ENCODE measurements at regions not wholly inside any gene's neighbourhood (a gene's known extent, or its start where the extent isn't known, plus 50 kb on each side); places are given as distances from the start of the nearest gene placed in this dataset.
"Not testable (repeated sequence)": the region's sequence is repeated elsewhere in the genome, so short reads cannot be mapped to it uniquely, and the experiment has no call there.

DNA sequence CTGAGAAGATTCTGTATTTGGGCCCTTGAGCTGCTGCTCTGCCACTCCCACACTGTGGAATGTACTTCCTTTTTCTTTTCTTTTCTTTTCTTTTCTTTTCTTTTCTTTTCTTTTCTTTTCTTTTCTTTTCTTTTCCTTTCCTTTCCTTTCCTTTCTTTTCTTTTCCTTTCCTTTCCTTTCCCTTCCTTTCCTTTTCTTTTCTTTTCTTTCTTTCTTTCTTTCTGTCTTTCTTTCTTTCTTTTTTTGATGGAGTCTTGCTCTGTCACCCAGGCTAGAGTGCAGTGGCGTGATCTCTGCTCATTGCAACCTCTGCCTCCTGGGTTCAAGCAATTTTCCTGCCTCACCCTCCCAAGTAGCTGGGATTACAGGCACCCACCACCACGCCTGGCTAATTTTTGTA, 89.8 kb downstream of the DNAAF6 start:
- DNase-seq (ENCODE audit: low spot score in 2 of 2); FAIRE-seq: not testable (repeated sequence)

DNA sequence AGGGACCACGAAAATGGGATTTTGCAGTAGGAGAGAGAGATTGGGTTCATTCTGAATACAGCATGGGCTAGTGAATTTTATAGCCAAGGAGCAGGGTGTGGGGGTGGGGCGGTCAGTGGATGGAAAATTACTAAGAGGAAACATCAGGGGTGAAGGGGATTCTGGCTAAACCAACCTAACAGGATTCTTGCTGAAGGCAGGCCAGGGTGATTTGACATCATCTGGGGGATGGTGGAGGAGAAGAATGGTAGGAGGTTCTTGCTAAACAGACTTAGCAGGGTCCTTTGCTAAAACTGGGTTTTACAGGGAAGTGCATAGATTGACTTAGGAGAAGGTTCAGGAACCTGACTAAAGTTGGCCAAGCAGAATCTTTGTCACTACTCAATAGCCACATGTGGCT, 91.9 kb downstream of the DNAAF6 start:
- FAIRE-seq (no peak), DNase-seq (ENCODE audit: low spot score in 2 of 2) (no peak)

DNA sequence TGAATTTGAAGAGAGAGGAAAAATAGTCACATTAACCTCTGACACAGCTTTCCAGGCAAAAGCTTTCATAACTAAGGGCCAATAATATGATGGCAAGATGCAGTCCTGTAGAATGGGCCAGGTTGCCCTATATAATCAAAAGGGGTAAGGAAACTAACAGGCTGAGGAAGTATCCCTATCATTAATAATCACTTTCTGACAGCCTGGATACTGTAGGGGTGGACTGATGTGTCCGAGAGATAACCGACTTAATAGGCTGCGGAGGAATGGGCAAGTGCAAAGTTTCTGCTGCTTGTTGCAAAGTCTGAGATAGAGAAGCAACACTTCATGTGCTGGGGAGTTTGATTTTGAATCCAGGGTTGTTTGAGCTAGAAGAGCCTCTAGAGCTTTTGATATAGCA, 94.8 kb downstream of the DNAAF6 start:
- no peak for DNase-seq (ENCODE audit: low spot score in 2 of 2)
- FAIRE-seq, result no peak

DNA sequence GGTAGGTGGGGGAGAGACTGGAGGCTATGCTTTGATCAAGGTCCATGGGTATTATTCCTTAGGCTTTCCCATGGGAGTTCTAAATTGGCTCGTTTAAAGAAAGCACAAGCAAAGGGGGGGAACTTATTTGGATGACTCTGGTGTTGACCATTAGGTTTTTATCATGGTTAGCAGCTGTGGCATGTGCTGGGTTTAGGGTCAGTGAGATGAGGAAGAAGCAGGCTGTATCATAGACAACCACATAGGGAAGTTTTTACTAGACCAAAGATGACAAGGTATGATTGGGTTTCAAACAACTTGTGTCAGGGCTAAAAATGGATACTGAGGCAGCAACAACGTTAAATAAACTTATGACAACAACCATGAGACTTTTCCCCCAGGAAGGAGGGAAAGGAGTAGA, 97.7 kb downstream of the DNAAF6 start:
- no peak for DNase-seq (ENCODE audit: low spot score in 2 of 2)
- no peak for FAIRE-seq

DNA sequence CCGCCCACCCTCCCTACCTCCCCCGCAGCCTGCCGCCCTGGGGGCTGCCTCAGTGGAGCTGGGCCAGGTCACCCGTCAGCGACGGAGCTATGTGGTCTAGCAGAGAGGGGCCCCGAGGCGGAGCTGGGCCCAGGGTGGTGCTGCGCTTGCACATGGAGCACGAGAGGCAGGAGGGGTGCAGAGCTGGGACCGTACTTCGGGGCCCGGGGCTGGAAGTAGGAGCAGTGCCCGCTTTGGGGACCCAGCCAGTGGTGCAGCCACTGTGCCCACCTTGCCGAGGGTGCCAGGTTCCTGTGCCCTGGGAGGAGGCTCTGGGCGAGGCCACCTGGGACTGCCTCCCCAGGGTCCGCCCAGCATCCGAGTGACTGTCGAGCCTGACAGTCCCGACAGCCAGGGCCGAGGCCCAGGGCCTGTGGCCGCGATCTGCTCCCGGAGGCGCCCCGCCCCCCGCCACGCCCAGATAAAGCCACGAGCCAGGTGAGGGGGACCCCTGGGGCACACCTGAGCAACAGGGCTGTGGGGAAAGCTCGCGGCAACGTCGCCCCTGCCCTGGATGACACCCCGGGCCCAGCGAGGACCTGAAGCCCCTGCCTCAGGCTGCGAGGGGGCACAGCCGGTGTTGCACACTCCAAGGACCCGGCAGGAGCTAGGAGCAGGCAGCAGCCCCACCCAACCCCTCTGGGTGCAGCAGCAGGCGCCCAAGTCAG, 117.5 kb downstream of the DNAAF6 start:
- DNase-seq (ENCODE audit: low spot score in 2 of 2), result no peak
- no peak for FAIRE-seq

DNA sequence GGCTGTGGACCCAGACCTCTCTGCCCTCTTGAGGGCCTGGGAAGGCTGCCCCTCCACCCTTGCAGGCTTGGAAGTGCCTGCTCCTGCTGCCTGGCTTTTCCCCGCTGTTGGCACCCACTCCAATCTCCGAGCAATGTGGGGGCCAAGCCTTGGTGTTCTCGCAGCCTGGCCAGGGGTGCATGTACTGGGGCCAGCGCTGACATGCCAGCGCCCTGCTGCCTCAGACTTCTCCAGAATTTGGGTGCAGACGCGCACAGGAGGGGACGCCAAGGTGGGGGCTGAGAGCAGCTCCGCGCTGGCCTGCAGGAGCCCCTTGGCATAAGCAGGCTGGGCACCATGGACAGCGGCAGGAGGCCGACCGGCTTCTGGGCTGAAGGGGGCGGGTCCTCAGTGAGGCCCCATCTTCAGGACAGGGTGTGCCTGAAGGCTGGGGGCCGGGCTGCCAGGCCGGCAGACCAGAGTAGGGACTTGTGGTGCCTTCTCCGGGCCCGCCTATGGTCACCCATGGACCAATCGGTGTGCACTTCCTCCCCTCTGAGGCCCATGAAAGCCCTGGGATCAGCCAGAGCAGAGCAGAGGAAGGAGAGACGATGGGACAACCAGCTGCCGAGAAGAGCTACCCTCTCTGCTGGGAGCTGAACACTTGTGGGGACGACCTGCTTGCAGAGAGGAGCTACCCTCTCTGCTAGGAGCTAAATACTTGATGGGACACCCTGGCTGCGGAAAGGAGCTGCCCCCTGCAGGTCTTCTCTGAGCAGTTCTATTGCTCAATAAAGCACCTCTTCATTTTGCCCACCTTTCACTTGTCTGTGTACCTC, 118.3 kb downstream of the DNAAF6 start:
- FAIRE-seq (no peak), DNase-seq (ENCODE audit: low spot score in 2 of 2) (peak in 1 of 2 donors; percentile 3)

DNA sequence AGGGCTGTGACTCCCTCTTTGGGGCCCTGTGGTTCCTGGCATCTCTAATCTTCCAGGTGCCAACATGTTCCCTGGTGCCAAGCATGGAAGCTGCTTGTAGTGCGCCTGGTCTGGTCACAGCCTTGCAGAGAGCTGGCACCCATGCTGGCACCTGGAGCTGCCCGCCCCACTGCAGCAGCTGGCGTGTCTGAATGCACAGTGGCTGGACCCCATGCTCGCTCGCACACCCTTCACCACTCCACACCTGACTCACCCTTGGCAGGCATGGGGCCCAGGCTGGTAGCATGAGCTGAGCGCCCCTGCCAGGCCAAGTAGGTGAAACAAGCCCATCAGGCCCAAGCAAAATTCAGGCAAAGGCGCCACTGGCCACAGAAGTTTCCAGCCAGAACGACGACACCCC, 119.1 kb downstream of the DNAAF6 start:
- DNase-seq (ENCODE audit: low spot score in 2 of 2) (no peak), FAIRE-seq (no peak)

DNA sequence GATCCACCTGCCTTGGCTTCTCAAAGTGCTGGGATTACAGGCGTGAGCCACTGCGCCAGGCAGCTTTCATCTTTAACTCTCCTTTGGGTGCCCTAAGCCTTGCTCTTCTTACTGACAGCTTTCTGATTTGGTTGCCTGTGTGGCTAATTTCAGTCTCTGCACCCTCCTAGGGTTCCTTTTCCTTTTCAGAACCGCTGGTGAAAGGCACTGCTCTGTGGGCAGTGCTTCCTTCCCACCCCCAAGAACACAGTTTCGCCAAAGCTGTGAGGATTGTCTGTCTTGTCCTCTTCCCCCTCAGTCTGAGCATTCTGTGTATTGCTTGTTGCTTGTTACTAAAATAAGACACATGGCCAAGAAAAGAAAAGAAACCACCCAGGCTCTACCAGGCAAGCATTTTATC, 101.4 kb upstream of the FRMPD3 start:
- DNase-seq (ENCODE audit: low spot score in 2 of 2) (no peak), FAIRE-seq (no peak)

DNA sequence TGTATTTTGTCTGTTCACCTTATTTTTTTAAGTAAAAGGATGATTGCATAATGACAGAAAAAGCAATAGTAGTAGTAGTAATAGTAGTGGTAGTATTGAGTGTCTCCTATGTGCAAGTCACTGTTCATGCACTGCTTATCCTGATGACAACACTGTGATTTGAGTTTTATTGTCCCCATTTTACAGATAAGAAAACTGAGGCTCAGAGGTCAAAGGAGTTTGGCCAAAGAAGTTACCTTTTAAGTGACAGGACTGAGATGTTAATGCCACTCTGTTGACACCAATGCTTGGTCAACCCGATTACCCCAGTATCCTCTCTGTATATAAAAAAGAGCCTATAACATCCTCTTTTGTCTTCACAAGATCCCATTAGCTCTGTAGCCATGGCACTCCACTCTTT, 100.5 kb upstream of the FRMPD3 start:
- FAIRE-seq, result no peak

DNA sequence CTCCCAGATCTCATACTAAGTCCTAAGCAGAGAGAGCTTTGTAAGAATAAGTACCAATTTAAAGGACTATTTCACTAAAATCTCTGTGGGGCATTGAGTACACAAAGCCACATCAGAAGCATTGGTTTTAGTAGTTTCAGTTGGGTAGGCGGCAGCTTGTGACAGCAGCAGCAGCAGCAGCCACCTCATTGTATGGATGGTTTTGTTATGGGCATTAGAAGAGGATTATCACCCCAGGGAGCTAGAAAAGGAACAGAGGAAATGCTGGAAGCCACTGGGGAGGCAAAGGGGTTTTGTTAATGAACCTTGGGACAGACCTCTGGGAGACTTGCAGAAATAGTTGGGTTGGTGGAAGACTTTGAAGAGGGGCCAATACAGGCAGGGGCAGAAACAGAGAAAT, 93.9 kb upstream of the FRMPD3 start:
- no peak for FAIRE-seq
- DNase-seq (ENCODE audit: low spot score in 2 of 2), result no peak

More for the DNA sequence above, 100.5 kb upstream of the FRMPD3 start:
- no peak for DNase-seq (ENCODE audit: low spot score in 2 of 2)

DNA sequence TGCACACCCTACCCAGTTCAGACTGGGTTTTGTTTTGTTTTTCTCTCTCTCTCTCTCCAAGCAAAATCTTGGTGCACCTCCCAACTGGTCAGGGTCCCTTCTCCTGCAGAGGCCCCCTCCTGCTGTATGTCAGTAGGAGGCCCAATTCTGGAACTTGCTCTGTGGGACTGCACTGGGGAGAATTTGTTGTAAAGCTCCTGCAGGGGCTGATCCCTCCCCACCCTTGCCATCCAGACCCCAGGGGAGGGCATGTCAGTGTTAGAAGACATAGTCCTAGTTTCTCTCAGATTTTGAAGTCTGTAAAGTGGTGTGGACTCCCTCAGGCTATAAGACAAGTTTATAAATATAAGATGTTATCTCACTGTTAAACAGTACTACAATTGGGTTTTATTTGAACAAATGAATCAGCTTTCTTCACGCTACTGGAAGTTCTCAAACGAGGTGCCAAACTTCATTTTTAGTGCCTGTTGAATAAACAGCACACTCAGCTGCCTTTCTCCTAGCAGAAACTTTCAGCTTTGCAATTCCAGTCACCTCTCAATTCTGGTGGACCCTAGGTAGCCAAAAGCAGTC, 88.6 kb upstream of the FRMPD3 start:
- DNase-seq (ENCODE audit: low spot score in 2 of 2), result no peak
- no peak for FAIRE-seq

DNA sequence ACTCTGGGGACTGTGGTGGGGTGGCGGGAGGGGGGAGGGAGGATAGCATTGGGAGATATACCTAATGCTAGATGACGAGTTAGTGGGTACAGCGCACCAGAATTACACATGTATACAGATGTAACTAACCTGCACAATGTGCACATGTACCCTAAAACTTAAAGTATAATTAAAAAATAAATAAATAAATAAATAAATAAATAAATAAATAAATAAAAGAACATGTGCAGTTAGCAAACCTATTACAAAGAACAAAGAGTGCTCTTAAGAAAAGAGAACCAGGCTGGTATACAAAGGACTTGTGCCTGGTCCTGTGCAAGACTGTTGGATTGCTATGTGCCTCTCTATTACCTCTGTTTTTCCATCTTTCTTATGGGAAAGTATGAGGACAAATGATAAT, 79.3 kb upstream of the FRMPD3 start:
- FAIRE-seq; DNase-seq (ENCODE audit: low spot score in 2 of 2): not testable (repeated sequence)

DNA sequence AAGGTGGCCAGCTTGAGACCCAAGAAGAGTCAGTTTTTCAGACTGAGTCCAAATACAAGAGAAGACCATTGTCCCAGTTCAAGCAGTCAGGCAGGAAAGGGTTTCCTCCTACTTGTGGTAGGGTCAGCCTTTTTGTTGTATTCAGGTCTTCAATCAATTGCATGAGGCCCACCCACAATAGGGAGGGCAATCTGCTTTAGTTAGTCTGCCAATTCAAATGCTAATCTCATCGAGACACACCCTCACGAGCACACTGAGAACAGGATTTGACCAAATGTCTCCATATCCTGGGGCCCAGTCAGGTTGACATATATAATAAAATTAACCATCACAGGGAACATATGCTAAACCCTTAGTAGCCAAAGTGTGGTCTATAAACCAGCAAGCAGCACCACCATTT, 75.3 kb upstream of the FRMPD3 start:
- DNase-seq (ENCODE audit: low spot score in 2 of 2) (no peak), FAIRE-seq (no peak)

DNA sequence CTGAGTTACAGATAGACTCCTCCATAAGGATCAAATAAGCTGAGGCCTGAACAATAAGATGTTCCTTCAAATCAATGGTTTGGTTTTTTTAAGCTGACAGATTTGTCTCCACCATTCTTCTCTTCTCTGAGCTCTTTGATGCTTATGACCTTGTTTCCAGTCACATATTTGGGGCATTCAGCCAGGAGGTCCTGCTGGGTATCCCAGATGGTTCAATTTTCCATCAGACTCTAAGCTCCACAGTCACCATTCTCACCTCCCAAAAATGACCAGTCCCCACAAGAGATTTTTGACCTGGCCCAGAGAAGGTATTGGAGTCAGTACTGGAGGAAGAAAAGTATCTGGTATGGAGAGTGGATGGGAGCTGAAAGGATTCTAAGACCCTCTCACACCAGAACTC, 74.6 kb upstream of the FRMPD3 start:
- DNase-seq (ENCODE audit: low spot score in 2 of 2), result no peak

DNA sequence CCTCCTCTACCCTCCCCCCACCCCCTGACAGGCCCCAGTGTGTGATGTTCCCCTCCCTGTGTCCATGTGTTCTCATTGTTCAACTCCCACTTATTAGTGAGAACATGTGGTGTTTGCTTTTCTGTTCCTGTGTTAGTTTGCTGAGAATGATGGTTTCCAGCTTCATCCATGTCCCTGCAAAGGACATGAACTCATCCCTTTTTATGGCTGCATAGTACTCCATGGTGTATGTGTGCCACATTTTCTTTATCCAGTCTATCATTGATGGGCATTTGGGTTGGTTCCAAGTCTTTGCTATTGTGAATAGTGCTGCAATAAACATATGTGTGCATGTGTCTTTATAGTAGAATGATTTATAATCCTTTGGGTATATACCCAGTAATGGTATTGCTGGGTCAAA, 73.3 kb upstream of the FRMPD3 start:
- not testable (repeated sequence) for FAIRE-seq; DNase-seq (ENCODE audit: low spot score in 2 of 2)

More for the DNA sequence above, 74.6 kb upstream of the FRMPD3 start:
- no peak for FAIRE-seq

DNA sequence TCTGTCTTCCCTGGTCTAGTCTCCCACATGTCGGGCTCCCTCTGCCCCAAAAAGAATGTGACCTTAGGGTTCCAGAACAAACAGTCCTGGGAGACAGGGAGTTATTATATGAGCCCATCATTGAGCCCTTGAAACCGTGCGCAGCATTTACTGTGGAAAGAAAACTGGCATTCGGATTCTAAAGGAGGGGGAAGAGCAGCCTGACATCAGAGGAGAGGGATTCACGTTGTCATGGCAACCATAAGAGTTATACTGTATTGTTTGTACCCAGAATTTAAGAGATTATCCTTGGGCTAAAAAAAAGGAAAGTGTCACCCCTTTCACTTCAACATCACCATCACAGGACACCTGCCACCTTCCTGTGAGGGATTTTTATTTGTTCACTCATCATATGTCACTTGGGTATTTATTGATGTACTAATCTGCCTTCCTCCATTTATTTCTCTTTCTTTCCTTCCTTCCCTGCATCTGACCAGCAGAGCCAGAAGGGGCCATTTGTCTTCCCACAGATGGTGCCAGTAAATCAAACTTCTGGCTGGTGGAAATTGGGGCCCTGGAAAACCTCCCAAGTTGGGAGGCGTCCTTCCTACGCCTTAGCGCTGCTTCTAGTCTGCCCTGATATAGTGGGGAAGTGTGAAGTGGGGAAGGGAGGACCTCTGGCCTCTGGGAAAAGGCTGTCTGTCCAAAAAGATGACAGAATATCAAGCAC, 64.9 kb upstream of the FRMPD3 start:
- no peak for FAIRE-seq
- DNase-seq (ENCODE audit: low spot score in 2 of 2), result no peak

DNA sequence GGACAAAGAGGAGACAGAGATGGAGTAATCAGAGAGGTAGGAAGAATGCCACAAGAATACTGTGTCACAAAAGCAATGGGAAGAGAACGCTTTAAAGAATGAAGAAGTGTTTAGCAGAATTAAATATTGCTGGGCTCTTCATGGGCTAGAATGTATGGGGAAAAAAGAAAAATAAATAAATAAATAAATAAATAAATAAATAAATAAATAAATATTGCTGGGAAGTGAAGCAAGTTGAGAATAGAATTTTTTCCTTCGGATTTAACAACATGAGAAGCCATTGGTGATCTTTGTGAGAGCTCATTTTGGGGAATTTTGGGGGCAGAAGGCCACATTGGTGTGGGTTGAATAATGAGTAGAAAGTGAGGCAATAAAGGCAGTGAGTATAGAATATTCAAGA, 59.7 kb upstream of the FRMPD3 start:
- no peak for FAIRE-seq
- DNase-seq (ENCODE audit: low spot score in 2 of 2), result no peak

DNA sequence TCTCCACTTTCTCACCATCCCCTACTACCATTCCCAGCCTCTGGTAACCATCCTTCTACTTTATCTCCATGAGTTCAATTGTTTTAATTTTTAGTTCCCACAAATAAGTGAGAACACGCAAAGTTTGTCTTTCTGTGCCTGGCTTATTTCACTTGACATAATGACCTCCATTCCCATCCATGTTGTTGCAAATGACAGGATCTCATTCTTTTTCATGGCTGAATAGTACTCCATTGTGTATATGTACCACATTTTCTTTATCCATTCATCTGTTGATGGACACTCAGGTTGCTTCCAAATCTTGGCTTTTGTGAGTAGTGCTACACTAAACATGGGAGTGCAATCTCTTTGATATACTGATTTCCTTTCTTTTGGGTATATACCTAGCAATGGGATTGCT, 55.8 kb upstream of the FRMPD3 start:
- not testable (repeated sequence) for FAIRE-seq; DNase-seq (ENCODE audit: low spot score in 2 of 2)

DNA sequence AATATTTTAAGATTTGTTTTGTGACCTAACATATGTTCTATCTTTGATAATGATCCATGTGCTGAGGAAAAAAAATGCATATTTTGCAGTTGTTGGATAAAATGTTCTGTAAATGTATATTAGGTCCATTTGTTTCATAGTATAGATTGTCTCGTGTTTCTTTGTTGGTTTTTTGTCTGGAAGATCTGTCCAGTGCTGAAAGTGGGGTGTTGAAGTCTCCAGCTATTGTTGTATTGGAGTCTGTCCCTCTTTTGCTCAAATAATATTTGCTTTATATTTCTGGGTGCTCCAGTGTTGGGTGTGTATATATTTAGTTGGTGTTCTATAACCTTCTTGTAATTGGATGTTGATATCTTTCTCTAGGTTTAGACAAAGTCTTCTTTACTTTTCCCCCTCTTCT, 53.2 kb upstream of the FRMPD3 start:
- DNase-seq (ENCODE audit: low spot score in 2 of 2), result no peak
- FAIRE-seq, result no peak

DNA sequence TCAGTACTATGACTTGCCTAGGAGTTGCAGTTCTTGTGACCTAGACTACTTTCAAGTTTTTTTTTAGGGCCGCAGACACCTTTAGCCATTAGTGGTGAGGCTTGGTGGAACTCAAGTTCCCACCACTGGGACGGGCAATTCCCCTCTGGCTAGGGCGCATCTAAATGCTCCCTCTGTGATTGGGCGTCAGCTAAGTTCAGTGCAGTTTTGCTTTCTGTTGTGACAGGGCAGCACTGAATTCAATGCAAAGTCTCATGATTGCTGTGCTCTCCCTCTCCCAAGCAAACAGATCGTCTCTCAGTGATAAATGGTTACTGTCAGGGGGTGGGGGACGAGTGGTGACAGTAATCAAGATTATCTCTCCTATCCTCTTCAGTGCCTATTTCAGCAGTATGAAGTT, 52.7 kb upstream of the FRMPD3 start:
- DNase-seq (ENCODE audit: low spot score in 2 of 2) (no peak), FAIRE-seq (no peak)

DNA sequence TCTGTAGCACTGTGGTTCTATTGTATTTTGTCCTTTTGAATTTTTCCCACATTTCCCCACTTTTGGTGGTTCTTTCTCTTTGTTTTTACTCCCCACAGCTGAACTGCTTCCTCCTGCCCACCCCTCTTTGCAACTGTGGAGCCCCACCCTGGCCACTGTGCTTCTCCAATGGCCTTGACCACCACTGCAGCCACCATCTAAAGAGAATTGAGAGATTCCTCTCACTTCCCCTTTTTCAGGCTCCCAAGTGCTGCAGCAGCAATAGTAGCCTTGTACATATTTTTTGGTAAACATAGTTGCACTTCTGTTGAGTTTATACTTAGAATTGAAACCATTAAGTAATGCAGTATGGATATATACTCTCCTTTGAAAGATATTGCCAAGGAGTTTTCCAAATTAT, 51.3 kb upstream of the FRMPD3 start:
- DNase-seq (ENCODE audit: low spot score in 2 of 2) (no peak), FAIRE-seq (no peak)

All from frontal cortex (tissue), 3 donors.